Transverse colon (tissue), 4 donors: ENCODE measurements at regions not wholly inside any gene's neighbourhood (a gene's known extent, or its start where the extent isn't known, plus 50 kb on each side); places are given as distances from the start of the nearest gene placed in this dataset.

ENCODE experiments used
- DNase-seq: peaks from one replicate; pipeline ENCODE4 v3.0.0-alpha.2; 2019
- H3K27ac ChIP-seq, 4 donors: fragments of 200-600 bp; sonication (generic); 2 replicates each; pipeline ENCODE4 v1.5.1; 2016 to 2018; ENCODE audit warnings: inconsistent platforms in 4 of 4
- H3K27me3 ChIP-seq: fragments of 200-600 bp; sonication (generic); 2 replicates; pipeline ENCODE4 v1.5.1; 2017; ENCODE audit warnings: inconsistent platforms
- H3K36me3 ChIP-seq, 4 donors: fragments of 200-600 bp; sonication (generic); 2 replicates each; pipeline ENCODE4 v1.5.1; 2017 to 2019; ENCODE audit warnings: inconsistent platforms in 4 of 4
- H3K4me1 ChIP-seq, 4 donors: fragments of 200-600 bp; sonication (generic); 2 replicates each; pipeline ENCODE4 v1.5.1; 2017 to 2020; ENCODE audit warnings: inconsistent platforms in 4 of 4
- H3K4me3 ChIP-seq, 4 donors: fragments of 200-600 bp; sonication (generic); 1 replicate in 1 of 4; 2 replicates in 3 of 4; pipeline versions ENCODE4 v1.5.1 to v1.6.1; 2017 to 2019; ENCODE audit warnings: inconsistent platforms in 4 of 4
- H3K9me3 ChIP-seq, 2 donors: fragments of 200-600 bp; sonication (generic); 2 replicates each; pipeline ENCODE4 v1.5.1; 2017 to 2019; ENCODE audit warnings: inconsistent platforms in 2 of 2
- CTCF ChIP-seq, 5 experiments: fragments of 200-600 bp in 3 of 5; fragments of 450-650 bp in 2 of 5; sonication (generic) in 3 of 5; IDR thresholded peaks; 1 replicate in 2 of 5; 2 replicates in 3 of 5; pipeline ENCODE4 v1.5.1; 2016 to 2017; ENCODE audit warnings: antibody characterized with exemption in 5 of 5, inconsistent platforms in 3 of 5, mild to moderate bottlenecking in 2 of 5, moderate library complexity in 1 of 5
- EP300 ChIP-seq: sonication (generic); formaldehyde crosslinking; IDR thresholded peaks from one replicate; pipeline ENCODE4 v1.6.1; 2017; ENCODE audit warnings: antibody characterized with exemption, low read depth
- POLR2A ChIP-seq: fragments of 450-650 bp; IDR thresholded peaks from one replicate; pipeline ENCODE4 v1.6.1; 2016; ENCODE audit warnings: antibody characterized with exemption, mild to moderate bottlenecking, moderate library complexity
- POLR2AphosphoS5 ChIP-seq, 3 donors: sonication (generic); formaldehyde crosslinking; IDR thresholded peaks; one replicate each; pipeline ENCODE4 v1.6.1; 2016; ENCODE audit warnings: antibody characterized with exemption in 3 of 3
- WGBS, 2 donors: methylation state at CpG; one replicate each; pipeline ENCODE4 v1.1.5; 2018; ENCODE audit warnings: low coverage in 1 of 2; 5-methylcytosine and 5-hydroxymethylcytosine counted together
- in situ Hi-C, 4 donors: fragments of 200-750 bp; cut with MboI; loops; one replicate each; pipeline versions ENCODE4 v1.15.0 to v1.15.1; 2017; ENCODE audit warnings: low sequenced_read_pairs in 3 of 4, low pct_ligation_motif_present in 1 of 4, low pct_unique_long_range_greater_than_20kb in 1 of 4
- intact Hi-C: fragments of 100-400 bp; cut with DNase I; formaldehyde crosslinking; loops from one replicate; pipeline ENCODE4 v1.15.1; 2023; ENCODE audit warnings: low total_unique reads

- no peak overlapping the region for H3K27ac ChIP-seq
- H3K27me3 ChIP-seq, result no peaks in the 10 kb centered on the region
- no peak for DNase-seq
- no peaks in the 10 kb centered on the region for H3K36me3 ChIP-seq
- in situ Hi-C loops (loop anchor here in 1 of 4 donors (25.0 kb wide), 1 partner anchor 96 kb away; the partner anchor contains the start of gene CES1), intact Hi-C loops (no loop called here)
- no peak overlapping the region for H3K4me3 ChIP-seq
- WGBS, 2 donors, result 68 to 80% methylated on average over 2 to 3 of the region's 3 CpGs
- TF ChIP-seq POLR2AphosphoS5 (IDR thresholded peaks at IDR 0.05), result no peak
- H3K9me3 ChIP-seq, result no peaks in the 10 kb centered on the region
- no peaks in the 10 kb centered on the region for H3K4me1 ChIP-seq
Measured at GRCh38 chr16:55933038-55933437, 57.9 kb upstream of the CES5A start.

DNA sequence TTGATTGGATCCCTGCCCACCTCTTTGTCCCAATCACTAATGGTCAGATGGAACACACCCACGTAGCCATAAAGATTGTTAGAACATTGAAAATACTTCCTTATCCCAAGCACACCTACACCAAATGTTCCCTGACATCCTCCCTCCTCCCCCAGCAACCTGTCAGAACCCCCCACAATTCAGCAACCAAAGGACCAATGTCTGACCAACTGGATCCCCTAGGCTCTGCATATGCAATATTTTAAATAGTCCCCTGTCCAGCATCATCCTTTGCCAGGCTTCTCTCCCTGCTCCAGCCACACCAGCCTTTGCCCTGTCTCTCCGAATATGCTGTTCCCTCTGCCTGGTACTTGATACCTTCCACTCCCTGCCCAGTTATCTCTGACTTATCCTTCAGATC lies 54.9 kb upstream of the CES5A start:
- TF ChIP-seq POLR2A, result no peak
- no peak for TF ChIP-seq EP300
- no peak for TF ChIP-seq CTCF (IDR thresholded peaks at IDR 0.05)
- TF ChIP-seq POLR2AphosphoS5 (IDR thresholded peaks at IDR 0.05), result no peak
- H3K4me3 ChIP-seq, result no peak overlapping the region
- intact Hi-C loops (no loop called here), in situ Hi-C loops (loop anchor here in 1 of 4 donors (25.0 kb wide), 1 partner anchor 93 kb away; the partner anchor contains the start of gene CES1)
- H3K27ac ChIP-seq, result no peak overlapping the region
- no peaks in the 10 kb centered on the region for H3K9me3 ChIP-seq
- no peaks in the 10 kb centered on the region for H3K36me3 ChIP-seq
- H3K4me1 ChIP-seq, result no peaks in the 10 kb centered on the region
- no peak for DNase-seq
- H3K27me3 ChIP-seq, result no peaks in the 10 kb centered on the region
- WGBS, 2 donors, result 56 to 60% methylated on average over 1 to 2 of the region's 2 CpGs

DNA sequence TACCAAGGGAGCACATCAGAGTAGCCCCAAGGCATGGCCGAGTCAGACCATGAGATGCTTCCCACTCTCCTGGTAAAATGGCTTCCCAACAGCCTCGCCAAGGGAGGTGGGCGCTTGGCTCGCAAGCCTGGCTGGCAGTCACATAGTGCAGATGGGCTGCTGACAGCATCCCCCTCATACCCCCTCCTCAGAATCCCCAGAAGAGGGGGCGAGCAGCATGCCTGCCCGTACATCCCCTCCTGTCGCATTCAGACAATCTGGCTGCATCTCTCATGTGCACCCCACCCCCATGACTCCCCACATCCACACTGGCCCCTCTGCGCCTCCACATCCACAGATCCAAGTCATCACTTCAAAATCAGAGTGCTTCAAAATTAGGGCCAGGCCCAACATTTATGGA lies 54.0 kb upstream of the CES5A start:
- in situ Hi-C loops (loop anchor here in 1 of 4 donors (25.0 kb wide), 1 partner anchor 92 kb away; the partner anchor contains the start of gene CES1), intact Hi-C loops (no loop called here)
- no peaks in the 10 kb centered on the region for H3K9me3 ChIP-seq
- TF ChIP-seq EP300 (no peak), CTCF (IDR thresholded peaks at IDR 0.05) (no peak), POLR2A (no peak), POLR2AphosphoS5 (IDR thresholded peaks at IDR 0.05) (no peak)
- H3K27me3 ChIP-seq, result no peaks in the 10 kb centered on the region
- H3K4me3 ChIP-seq, result no peak overlapping the region
- no peak overlapping the region for H3K27ac ChIP-seq
- H3K4me1 ChIP-seq, result no peaks in the 10 kb centered on the region
- no peaks in the 10 kb centered on the region for H3K36me3 ChIP-seq
- no peak for DNase-seq
- 85% methylated on average over 8 of the region's 8 CpGs; no CpG with 5 or more reads in 1 of the 2 donors for WGBS, 2 donors

- Histone ChIP-seq H3K27me3 (no peaks in the 10 kb centered on the region), H3K27ac (no peak overlapping the region), H3K9me3 (no peaks in the 10 kb centered on the region), H3K36me3 (no peaks in the 10 kb centered on the region), H3K4me3 (no peak overlapping the region), H3K4me1 (no peaks in the 10 kb centered on the region)
- 48 to 57% methylated on average over 3 of the region's 3 CpGs for WGBS, 2 donors
- in situ Hi-C loops (loop anchor here in 1 of 4 donors (25.0 kb wide), 1 partner anchor 88 kb away; the partner anchor contains the start of gene CES1), intact Hi-C loops (no loop called here)
- TF ChIP-seq POLR2A (no peak), CTCF (IDR thresholded peaks at IDR 0.05) (no peak), POLR2AphosphoS5 (IDR thresholded peaks at IDR 0.05) (no peak), EP300 (no peak)
- no peak for DNase-seq
Measured at GRCh38 chr16:55925242-55925641, 50.1 kb upstream of the CES5A start.
